Thoracic aorta (tissue), 2 donors: ENCODE measurements at regions not wholly inside any gene's neighbourhood (a gene's known extent, or its start where the extent isn't known, plus 50 kb on each side); places are given as distances from the start of the nearest gene placed in this dataset.
"Not testable (repeated sequence)": the region's sequence is repeated elsewhere in the genome, so short reads cannot be mapped to it uniquely, and the experiment has no call there.

Experiments used
- ATAC-seq: fragments of 150-250 bp; one replicate; pipeline ENCODE4 v1.8.0; 2017; ENCODE audit warnings: low read depth; ENCODE audit not compliant: insufficient number of reproducible peaks, low FRiP score
- DNase-seq: peaks from one replicate; pipeline ENCODE4 v3.0.0-alpha.2; 2020; ENCODE audit warnings: low spot score
- H3K27ac ChIP-seq, 2 donors: fragments of 200-600 bp; sonication (generic); 1 replicate in 1 of 2; 2 replicates in 1 of 2; pipeline ENCODE4 v1.5.1; 2016; ENCODE audit warnings: mild to moderate bottlenecking in 2 of 2, moderate library complexity in 2 of 2
- H3K27me3 ChIP-seq: fragments of 200-600 bp; sonication (generic); replicated peaks from 2 replicates; pipeline ENCODE4 v1.6.0; 2016; ENCODE audit warnings: mild to moderate bottlenecking; ENCODE audit not compliant: insufficient read depth
- H3K36me3 ChIP-seq: fragments of 200-600 bp; sonication (generic); one replicate; pipeline ENCODE4 v1.5.1; 2016
- H3K4me1 ChIP-seq, 2 donors: fragments of 200-600 bp; sonication (generic); 1 replicate in 1 of 2; 2 replicates in 1 of 2; pipeline versions ENCODE4 v1.5.1 to v1.6.0; 2016; ENCODE audit warnings: low read depth in 2 of 2, mild to moderate bottlenecking in 1 of 2; ENCODE audit not compliant: control insufficient read depth in 1 of 2
- H3K4me3 ChIP-seq: fragments of 200-600 bp; sonication (generic); 2 replicates; pipeline ENCODE4 v1.5.1; 2016; ENCODE audit warnings: mild to moderate bottlenecking
- H3K9me3 ChIP-seq: fragments of 200-600 bp; sonication (generic); 2 replicates; pipeline ENCODE4 v1.5.1; 2016
- CTCF ChIP-seq: fragments of 200-600 bp; sonication (generic); IDR thresholded peaks from one replicate; pipeline ENCODE4 v1.5.1; 2019; ENCODE audit warnings: antibody characterized with exemption

- Histone ChIP-seq H3K27me3 (no peaks in the 10 kb centered on the region), H3K36me3 (no peaks in the 10 kb centered on the region), H3K4me1 (no peaks in the 10 kb centered on the region), H3K27ac (no peak overlapping the region), H3K4me3 (no peak overlapping the region), H3K9me3 (peaks cover 3% of the 10 kb centered on the region)
- no peak for TF ChIP-seq CTCF
- DNase-seq (no peak), ATAC-seq (no peak)
Observed at GRCh38 chr18:71362140-71362539, 1073.3 kb downstream of the SOCS6 start.

- not testable (repeated sequence) for H3K9me3 ChIP-seq, H3K27me3 ChIP-seq
Observed at GRCh38 chr18:71355599-71355998, 1066.8 kb downstream of the SOCS6 start.

GRCh38 chr18:71352618-71353017, 1063.8 kb downstream of the SOCS6 start:
- TF ChIP-seq CTCF: no peak
- no peak overlapping the region for H3K27ac ChIP-seq
- no peaks in the 10 kb centered on the region for H3K27me3 ChIP-seq
- H3K36me3 ChIP-seq: no peaks in the 10 kb centered on the region
- ATAC-seq (no peak), DNase-seq (no peak)
- no peaks in the 10 kb centered on the region for H3K9me3 ChIP-seq
- no peaks in the 10 kb centered on the region for H3K4me1 ChIP-seq
- no peak overlapping the region for H3K4me3 ChIP-seq

More at GRCh38 chr18:71355599-71355998, 1066.8 kb downstream of the SOCS6 start:
- DNase-seq, H3K4me3 ChIP-seq, H3K4me1 ChIP-seq, ATAC-seq, H3K27ac ChIP-seq, H3K36me3 ChIP-seq: not testable (repeated sequence)

GRCh38 chr18:71336576-71337210, 1047.8 kb downstream of the SOCS6 start:
- H3K9me3 ChIP-seq: no peaks in the 10 kb centered on the region
- no peaks in the 10 kb centered on the region for H3K4me1 ChIP-seq
- ATAC-seq (no peak), DNase-seq (no peak)
- TF ChIP-seq CTCF: no peak
- no peaks in the 10 kb centered on the region for H3K36me3 ChIP-seq
- no peak overlapping the region for H3K27ac ChIP-seq
- no peaks in the 10 kb centered on the region for H3K27me3 ChIP-seq
- H3K4me3 ChIP-seq: no peak overlapping the region

- Histone ChIP-seq H3K4me3 (no peak overlapping the region), H3K4me1 (no peaks in the 10 kb centered on the region), H3K27ac (no peak overlapping the region), H3K27me3 (no peaks in the 10 kb centered on the region), H3K9me3 (no peaks in the 10 kb centered on the region), H3K36me3 (no peaks in the 10 kb centered on the region)
- TF ChIP-seq CTCF: no peak
- DNase-seq: no peak
- no peak for ATAC-seq
Observed at GRCh38 chr18:71329563-71329962, 1040.7 kb downstream of the SOCS6 start.

GRCh38 chr18:71329114-71329513, 1040.3 kb downstream of the SOCS6 start:
- no peak for DNase-seq
- no peak overlapping the region for H3K4me3 ChIP-seq
- no peaks in the 10 kb centered on the region for H3K36me3 ChIP-seq
- ATAC-seq: no peak
- H3K9me3 ChIP-seq: no peaks in the 10 kb centered on the region
- H3K27me3 ChIP-seq: no peaks in the 10 kb centered on the region
- H3K4me1 ChIP-seq: no peaks in the 10 kb centered on the region
- TF ChIP-seq CTCF: no peak
- H3K27ac ChIP-seq: no peak overlapping the region
